HepG2 (cell line): ENCODE measurements at regions not wholly inside any gene's neighbourhood (a gene's known extent, or its start where the extent isn't known, plus 50 kb on each side); places are given as distances from the start of the nearest gene placed in this dataset.
A peak's percentile ranks its signal among the peaks of the same experiment; 100 is the strongest.

Source experiments
- BATF2 ChIP-seq: sonication (generic); formaldehyde crosslinking; IDR thresholded peaks from 2 replicates; pipeline ENCODE4 v1.8.0; 2022; ENCODE audit warnings: mild to moderate bottlenecking, missing genetic modification reagents, moderate library complexity
- CTCF ChIP-seq: sonication (generic); formaldehyde crosslinking; IDR thresholded peaks from 2 replicates; pipeline ENCODE4 v1.5.0; 2020; ENCODE audit warnings: mild to moderate bottlenecking, missing genetic modification reagents, moderate library complexity
- DBP ChIP-seq: sonication (generic); formaldehyde crosslinking; IDR thresholded peaks from 2 replicates; pipeline ENCODE4 v1.4.0; 2020; ENCODE audit warnings: missing genetic modification reagents; ENCODE audit errors: not compliant biosample characterization
- FLYWCH1 ChIP-seq: sonication (generic); formaldehyde crosslinking; IDR thresholded peaks from 2 replicates; pipeline ENCODE4 v1.8.1; 2023; ENCODE audit warnings: mild to moderate bottlenecking, missing genetic modification reagents
- HNF4G ChIP-seq, 2 experiments: sonication (generic) in 1 of 2; formaldehyde crosslinking in 1 of 2; IDR thresholded peaks; 2 replicates each; pipeline versions ENCODE4 v1.4.0 to v1.6.1; 2011 to 2020; ENCODE audit warnings: borderline replicate concordance in 2 of 2, low read depth in 2 of 2, mild to moderate bottlenecking in 2 of 2, low read length in 1 of 2, missing genetic modification reagents in 1 of 2, moderate library complexity in 1 of 2
- KDM6A ChIP-seq: IDR thresholded peaks from 2 replicates; pipeline ENCODE4 v1.6.1; 2016; ENCODE audit warnings: low read depth
- LCORL ChIP-seq, 2 experiments: fragments of 450-650 bp in 1 of 2; sonication (generic) in 1 of 2; formaldehyde crosslinking in 1 of 2; IDR thresholded peaks; 2 replicates each; pipeline versions ENCODE4 v1.5.0 to v1.6.1; 2017 to 2020; ENCODE audit warnings: antibody characterized with exemption in 1 of 2, missing genetic modification reagents in 1 of 2
- NFAT5 ChIP-seq: sonication (generic); formaldehyde crosslinking; IDR thresholded peaks from 2 replicates; pipeline ENCODE4 v1.4.0; 2020; ENCODE audit warnings: missing genetic modification reagents
- NPAS2 ChIP-seq: sonication (generic); formaldehyde crosslinking; IDR thresholded peaks from 2 replicates; pipeline ENCODE4 v1.8.0; 2022; ENCODE audit warnings: mild to moderate bottlenecking, missing genetic modification reagents, borderline replicate concordance
- PBX3 ChIP-seq: sonication (generic); formaldehyde crosslinking; IDR thresholded peaks from 2 replicates; pipeline ENCODE4 v1.8.1; 2023; ENCODE audit warnings: missing genetic modification reagents, inconsistent platforms, borderline replicate concordance
- SRSF1 ChIP-seq: fragments of 200-400 bp; formaldehyde crosslinking; optimal IDR thresholded peaks from 2 replicates; pipeline ENCODE3; 2017; ENCODE audit warnings: mild to moderate bottlenecking, low read depth, low read length, moderate library complexity
- ZC3H4 ChIP-seq: sonication (generic); formaldehyde crosslinking; IDR thresholded peaks from 2 replicates; pipeline ENCODE4 v1.4.0; 2020; ENCODE audit warnings: missing genetic modification reagents, borderline replicate concordance
- ZNF253 ChIP-seq: sonication (generic); formaldehyde crosslinking; IDR thresholded peaks from 2 replicates; pipeline ENCODE4 v1.8.0; 2022; ENCODE audit warnings: mild to moderate bottlenecking, missing genetic modification reagents, borderline replicate concordance
- ZNF354B ChIP-seq: sonication (generic); formaldehyde crosslinking; IDR thresholded peaks from 2 replicates; pipeline ENCODE4 v1.8.0; 2022; ENCODE audit warnings: mild to moderate bottlenecking, missing genetic modification reagents
- ZNF605 ChIP-seq: sonication (generic); formaldehyde crosslinking; IDR thresholded peaks from 2 replicates; pipeline ENCODE4 v1.8.0; 2022; ENCODE audit warnings: mild to moderate bottlenecking, missing genetic modification reagents
- ZNF782 ChIP-seq: sonication (generic); formaldehyde crosslinking; IDR thresholded peaks from 2 replicates; pipeline ENCODE4 v1.4.0; 2020; ENCODE audit warnings: missing genetic modification reagents, mild to moderate bottlenecking, borderline replicate concordance
- ZSCAN31 ChIP-seq: sonication (generic); formaldehyde crosslinking; IDR thresholded peaks from 2 replicates; pipeline ENCODE4 v1.5.0; 2020; ENCODE audit warnings: low read depth, mild to moderate bottlenecking, missing genetic modification reagents

- TF ChIP-seq HNF4G (IDR thresholded peaks at IDR 0.05; ENCODE audit: borderline replicate concordance, low read depth, low read length) (peak; percentile 54; the same call in 1 of the 2 replicates), HNF4G (CRISPR knock-in tag; IDR thresholded peaks at IDR 0.05; ENCODE audit: borderline replicate concordance, low read depth) (no peak), NPAS2 (CRISPR knock-in tag) (no peak), SRSF1 (no peak), NFAT5 (CRISPR knock-in tag) (no peak), BATF2 (no peak), ZNF782 (CRISPR knock-in tag) (no peak), CTCF (CRISPR knock-in tag) (no peak), LCORL (IDR thresholded peaks at IDR 0.05) (no peak), LCORL (CRISPR knock-in tag; IDR thresholded peaks at IDR 0.05) (no peak), KDM6A (CRISPR knock-in tag) (peak; percentile 70; the same call in 1 of the 2 replicates), DBP (CRISPR knock-in tag) (no peak), ZNF354B (CRISPR knock-in tag) (no peak), ZC3H4 (CRISPR knock-in tag) (no peak), PBX3 (CRISPR knock-in tag) (no peak), ZSCAN31 (CRISPR knock-in tag) (no peak), ZNF253 (CRISPR knock-in tag) (no peak), ZNF605 (no peak), FLYWCH1 (CRISPR knock-in tag) (no peak)
Measured at GRCh38 chr10:60627778-60628748, 150.2 kb upstream of the CDK1 start (continued).
